H1 (cell line): ENCODE measurements at regions not wholly inside any gene's neighbourhood (a gene's known extent, or its start where the extent isn't known, plus 50 kb on each side); places are given as distances from the start of the nearest gene placed in this dataset.

Experiments used
- EGR1 ChIP-seq: IDR thresholded peaks from 2 replicates; pipeline ENCODE4 v1.6.1; 2011; ENCODE audit warnings: low read depth, low read length, borderline replicate concordance
- EP300 ChIP-seq, 2 experiments: IDR thresholded peaks; 1 replicate in 1 of 2; 2 replicates in 1 of 2; pipeline ENCODE4 v1.6.1; 2011 to 2012; ENCODE audit warnings: low read depth in 2 of 2, low read length in 2 of 2, mild to moderate bottlenecking in 2 of 2, borderline replicate concordance in 1 of 2, inconsistent platforms in 1 of 2, moderate library complexity in 1 of 2
- RAD21 ChIP-seq, 2 experiments: IDR thresholded peaks in 1 of 2; conservative IDR thresholded peaks in 1 of 2; 2 replicates each; pipeline ENCODE4 v1.6.1; 2011; ENCODE audit warnings: low read depth in 2 of 2, low read length in 2 of 2, improper control_type of control experiment in 1 of 2, inconsistent platforms in 1 of 2, mild to moderate bottlenecking in 1 of 2, moderate library complexity in 1 of 2
- SIX5 ChIP-seq: IDR thresholded peaks from 2 replicates; pipeline ENCODE4 v1.6.1; 2011; ENCODE audit warnings: mild to moderate bottlenecking, low read depth, low read length
- SP2 ChIP-seq: IDR thresholded peaks from 2 replicates; pipeline ENCODE4 v1.6.1; 2012; ENCODE audit warnings: mild to moderate bottlenecking, low read length, inconsistent platforms
- TF ChIP-seq, protein P1 (sequence below): fragments of 300-600 bp; sonication (generic); IDR thresholded peaks from 2 replicates; pipeline ENCODE4 v1.7.1; 2012; ENCODE audit warnings: low read length, moderate library complexity, mild to moderate bottlenecking, inconsistent platforms; ENCODE audit not compliant: insufficient replicate concordance
- TF ChIP-seq, protein P2 (sequence below): IDR thresholded peaks from 2 replicates; pipeline ENCODE4 v1.6.1; 2012; ENCODE audit warnings: inconsistent platforms
- TF ChIP-seq, protein P3 (sequence below), 3 experiments: IDR thresholded peaks; 1 replicate in 2 of 3; 2 replicates in 1 of 3; pipeline versions ENCODE4 v1.5.1 to v1.6.1; 2011; ENCODE audit warnings: low read length in 3 of 3, mild to moderate bottlenecking in 3 of 3, inconsistent platforms in 2 of 3, low read depth in 1 of 3, moderate library complexity in 1 of 3; ENCODE audit not compliant: insufficient read depth in 1 of 3; ENCODE audit errors: control extremely low read depth in 1 of 3

DNA sequence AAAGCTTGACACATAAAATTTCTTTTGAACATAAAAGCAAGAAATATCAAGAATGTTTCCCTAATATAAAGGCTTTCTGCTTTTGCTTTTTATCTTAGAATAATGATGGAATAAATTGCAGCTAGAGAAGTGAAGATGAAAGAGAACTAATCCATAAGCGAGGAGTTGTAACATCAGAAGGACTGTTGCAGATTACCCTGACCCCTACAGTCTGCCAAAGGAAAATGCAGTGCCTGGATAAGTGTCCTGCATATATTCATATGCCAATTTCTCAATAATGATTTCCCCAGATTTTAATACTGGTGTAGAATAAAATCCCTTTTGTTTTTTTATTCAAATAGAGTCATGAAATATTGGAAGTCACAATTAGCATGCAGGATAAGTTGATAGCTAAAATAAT is 115.9 kb downstream of the MAGEC2 start (continued):
- TF ChIP-seq, protein P1, sequence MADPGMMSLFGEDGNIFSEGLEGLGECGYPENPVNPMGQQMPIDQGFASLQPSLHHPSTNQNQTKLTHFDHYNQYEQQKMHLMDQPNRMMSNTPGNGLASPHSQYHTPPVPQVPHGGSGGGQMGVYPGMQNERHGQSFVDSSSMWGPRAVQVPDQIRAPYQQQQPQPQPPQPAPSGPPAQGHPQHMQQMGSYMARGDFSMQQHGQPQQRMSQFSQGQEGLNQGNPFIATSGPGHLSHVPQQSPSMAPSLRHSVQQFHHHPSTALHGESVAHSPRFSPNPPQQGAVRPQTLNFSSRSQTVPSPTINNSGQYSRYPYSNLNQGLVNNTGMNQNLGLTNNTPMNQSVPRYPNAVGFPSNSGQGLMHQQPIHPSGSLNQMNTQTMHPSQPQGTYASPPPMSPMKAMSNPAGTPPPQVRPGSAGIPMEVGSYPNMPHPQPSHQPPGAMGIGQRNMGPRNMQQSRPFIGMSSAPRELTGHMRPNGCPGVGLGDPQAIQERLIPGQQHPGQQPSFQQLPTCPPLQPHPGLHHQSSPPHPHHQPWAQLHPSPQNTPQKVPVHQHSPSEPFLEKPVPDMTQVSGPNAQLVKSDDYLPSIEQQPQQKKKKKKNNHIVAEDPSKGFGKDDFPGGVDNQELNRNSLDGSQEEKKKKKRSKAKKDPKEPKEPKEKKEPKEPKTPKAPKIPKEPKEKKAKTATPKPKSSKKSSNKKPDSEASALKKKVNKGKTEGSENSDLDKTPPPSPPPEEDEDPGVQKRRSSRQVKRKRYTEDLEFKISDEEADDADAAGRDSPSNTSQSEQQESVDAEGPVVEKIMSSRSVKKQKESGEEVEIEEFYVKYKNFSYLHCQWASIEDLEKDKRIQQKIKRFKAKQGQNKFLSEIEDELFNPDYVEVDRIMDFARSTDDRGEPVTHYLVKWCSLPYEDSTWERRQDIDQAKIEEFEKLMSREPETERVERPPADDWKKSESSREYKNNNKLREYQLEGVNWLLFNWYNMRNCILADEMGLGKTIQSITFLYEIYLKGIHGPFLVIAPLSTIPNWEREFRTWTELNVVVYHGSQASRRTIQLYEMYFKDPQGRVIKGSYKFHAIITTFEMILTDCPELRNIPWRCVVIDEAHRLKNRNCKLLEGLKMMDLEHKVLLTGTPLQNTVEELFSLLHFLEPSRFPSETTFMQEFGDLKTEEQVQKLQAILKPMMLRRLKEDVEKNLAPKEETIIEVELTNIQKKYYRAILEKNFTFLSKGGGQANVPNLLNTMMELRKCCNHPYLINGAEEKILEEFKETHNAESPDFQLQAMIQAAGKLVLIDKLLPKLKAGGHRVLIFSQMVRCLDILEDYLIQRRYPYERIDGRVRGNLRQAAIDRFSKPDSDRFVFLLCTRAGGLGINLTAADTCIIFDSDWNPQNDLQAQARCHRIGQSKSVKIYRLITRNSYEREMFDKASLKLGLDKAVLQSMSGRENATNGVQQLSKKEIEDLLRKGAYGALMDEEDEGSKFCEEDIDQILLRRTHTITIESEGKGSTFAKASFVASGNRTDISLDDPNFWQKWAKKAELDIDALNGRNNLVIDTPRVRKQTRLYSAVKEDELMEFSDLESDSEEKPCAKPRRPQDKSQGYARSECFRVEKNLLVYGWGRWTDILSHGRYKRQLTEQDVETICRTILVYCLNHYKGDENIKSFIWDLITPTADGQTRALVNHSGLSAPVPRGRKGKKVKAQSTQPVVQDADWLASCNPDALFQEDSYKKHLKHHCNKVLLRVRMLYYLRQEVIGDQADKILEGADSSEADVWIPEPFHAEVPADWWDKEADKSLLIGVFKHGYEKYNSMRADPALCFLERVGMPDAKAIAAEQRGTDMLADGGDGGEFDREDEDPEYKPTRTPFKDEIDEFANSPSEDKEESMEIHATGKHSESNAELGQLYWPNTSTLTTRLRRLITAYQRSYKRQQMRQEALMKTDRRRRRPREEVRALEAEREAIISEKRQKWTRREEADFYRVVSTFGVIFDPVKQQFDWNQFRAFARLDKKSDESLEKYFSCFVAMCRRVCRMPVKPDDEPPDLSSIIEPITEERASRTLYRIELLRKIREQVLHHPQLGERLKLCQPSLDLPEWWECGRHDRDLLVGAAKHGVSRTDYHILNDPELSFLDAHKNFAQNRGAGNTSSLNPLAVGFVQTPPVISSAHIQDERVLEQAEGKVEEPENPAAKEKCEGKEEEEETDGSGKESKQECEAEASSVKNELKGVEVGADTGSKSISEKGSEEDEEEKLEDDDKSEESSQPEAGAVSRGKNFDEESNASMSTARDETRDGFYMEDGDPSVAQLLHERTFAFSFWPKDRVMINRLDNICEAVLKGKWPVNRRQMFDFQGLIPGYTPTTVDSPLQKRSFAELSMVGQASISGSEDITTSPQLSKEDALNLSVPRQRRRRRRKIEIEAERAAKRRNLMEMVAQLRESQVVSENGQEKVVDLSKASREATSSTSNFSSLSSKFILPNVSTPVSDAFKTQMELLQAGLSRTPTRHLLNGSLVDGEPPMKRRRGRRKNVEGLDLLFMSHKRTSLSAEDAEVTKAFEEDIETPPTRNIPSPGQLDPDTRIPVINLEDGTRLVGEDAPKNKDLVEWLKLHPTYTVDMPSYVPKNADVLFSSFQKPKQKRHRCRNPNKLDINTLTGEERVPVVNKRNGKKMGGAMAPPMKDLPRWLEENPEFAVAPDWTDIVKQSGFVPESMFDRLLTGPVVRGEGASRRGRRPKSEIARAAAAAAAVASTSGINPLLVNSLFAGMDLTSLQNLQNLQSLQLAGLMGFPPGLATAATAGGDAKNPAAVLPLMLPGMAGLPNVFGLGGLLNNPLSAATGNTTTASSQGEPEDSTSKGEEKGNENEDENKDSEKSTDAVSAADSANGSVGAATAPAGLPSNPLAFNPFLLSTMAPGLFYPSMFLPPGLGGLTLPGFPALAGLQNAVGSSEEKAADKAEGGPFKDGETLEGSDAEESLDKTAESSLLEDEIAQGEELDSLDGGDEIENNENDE = no peak
- no peak for TF ChIP-seq SP2
- peak; percentile 46 to 53; a peak in 3 of 4 replicates for TF ChIP-seq RAD21 (IDR thresholded peaks at IDR 0.05 in 1 of 2, conservative IDR thresholded peaks at IDR 0.05 in 1 of 2; ENCODE audit: low read depth in 2 of 2, low read length in 2 of 2)
- TF ChIP-seq, protein P2, sequence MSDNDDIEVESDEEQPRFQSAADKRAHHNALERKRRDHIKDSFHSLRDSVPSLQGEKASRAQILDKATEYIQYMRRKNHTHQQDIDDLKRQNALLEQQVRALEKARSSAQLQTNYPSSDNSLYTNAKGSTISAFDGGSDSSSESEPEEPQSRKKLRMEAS = no peak
- no peak for TF ChIP-seq SIX5
- no peak for TF ChIP-seq EP300 (IDR thresholded peaks at IDR 0.05; ENCODE audit: borderline replicate concordance in 1 of 2, low read depth in 2 of 2, low read length in 2 of 2)
- no peak for TF ChIP-seq EGR1
- TF ChIP-seq, protein P3, sequence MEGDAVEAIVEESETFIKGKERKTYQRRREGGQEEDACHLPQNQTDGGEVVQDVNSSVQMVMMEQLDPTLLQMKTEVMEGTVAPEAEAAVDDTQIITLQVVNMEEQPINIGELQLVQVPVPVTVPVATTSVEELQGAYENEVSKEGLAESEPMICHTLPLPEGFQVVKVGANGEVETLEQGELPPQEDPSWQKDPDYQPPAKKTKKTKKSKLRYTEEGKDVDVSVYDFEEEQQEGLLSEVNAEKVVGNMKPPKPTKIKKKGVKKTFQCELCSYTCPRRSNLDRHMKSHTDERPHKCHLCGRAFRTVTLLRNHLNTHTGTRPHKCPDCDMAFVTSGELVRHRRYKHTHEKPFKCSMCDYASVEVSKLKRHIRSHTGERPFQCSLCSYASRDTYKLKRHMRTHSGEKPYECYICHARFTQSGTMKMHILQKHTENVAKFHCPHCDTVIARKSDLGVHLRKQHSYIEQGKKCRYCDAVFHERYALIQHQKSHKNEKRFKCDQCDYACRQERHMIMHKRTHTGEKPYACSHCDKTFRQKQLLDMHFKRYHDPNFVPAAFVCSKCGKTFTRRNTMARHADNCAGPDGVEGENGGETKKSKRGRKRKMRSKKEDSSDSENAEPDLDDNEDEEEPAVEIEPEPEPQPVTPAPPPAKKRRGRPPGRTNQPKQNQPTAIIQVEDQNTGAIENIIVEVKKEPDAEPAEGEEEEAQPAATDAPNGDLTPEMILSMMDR (IDR thresholded peaks at IDR 0.05; ENCODE audit: control extremely low read depth in 1 of 3, insufficient read depth in 1 of 3, low read depth in 1 of 3, low read length in 3 of 3) = peak in 1 of 3 experiments; percentile 37; a peak in 1 of 4 replicates
